WERI-Rb-1 (cell line): ENCODE measurements at regions not wholly inside any gene's neighbourhood (a gene's known extent, or its start where the extent isn't known, plus 50 kb on each side); places are given as distances from the start of the nearest gene placed in this dataset.

Source experiments
- DNase-seq: peaks from one replicate; pipeline ENCODE4 v3.0.0-alpha.2; 2020
- H3K27ac ChIP-seq: fragments of 250-450 bp; sonication (Bioruptor Pico); 2 replicates; pipeline ENCODE4 v1.5.1; 2020; ENCODE audit warnings: mild to moderate bottlenecking, moderate library complexity
- H3K27me3 ChIP-seq: fragments of 250-450 bp; sonication (Bioruptor Pico); 2 replicates; pipeline ENCODE4 v1.5.1; 2021; ENCODE audit warnings: mild to moderate bottlenecking, low read depth, moderate library complexity; ENCODE audit not compliant: insufficient read depth, severe bottlenecking
- H3K36me3 ChIP-seq: fragments of 250-450 bp; sonication (Bioruptor Pico); 2 replicates; pipeline ENCODE4 v1.5.1; 2020; ENCODE audit warnings: mild to moderate bottlenecking, moderate library complexity
- H3K4me3 ChIP-seq: 2 replicates; pipeline ENCODE4 v1.5.1; 2011; ENCODE audit warnings: low read depth, mild to moderate bottlenecking, control low read depth, low read length
- H3K9me3 ChIP-seq: fragments of 250-450 bp; sonication (Bioruptor Pico); 2 replicates; pipeline ENCODE4 v1.5.1; 2021; ENCODE audit warnings: mild to moderate bottlenecking, moderate library complexity; ENCODE audit not compliant: severe bottlenecking
- TF ChIP-seq, protein P1 (sequence below): IDR thresholded peaks from 2 replicates; pipeline ENCODE4 v1.5.1; 2011; ENCODE audit warnings: low read depth, mild to moderate bottlenecking, control low read depth, inconsistent platforms, low read length

DNA sequence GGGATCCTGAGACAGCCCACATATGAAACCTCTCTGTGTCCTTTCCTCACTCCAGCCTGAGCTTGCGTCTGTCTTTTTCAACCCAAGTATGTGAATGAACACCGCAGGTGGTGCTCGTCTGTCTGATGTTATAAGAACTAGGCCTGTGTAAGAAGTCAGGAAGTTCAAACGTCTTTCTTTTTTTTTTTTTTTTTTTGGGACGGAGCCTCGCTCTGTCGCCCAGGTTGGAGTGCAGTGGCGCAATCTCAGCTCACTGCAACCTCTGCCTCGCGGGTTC is 92.3 kb downstream of the ANKRD10 start:
- DNase-seq, result no peak
- Histone ChIP-seq H3K4me3 (no peak overlapping the region), H3K27ac (no peak overlapping the region), H3K9me3 (no peaks in the 10 kb centered on the region), H3K27me3 (no peaks in the 10 kb centered on the region), H3K36me3 (no peaks in the 10 kb centered on the region)
- TF ChIP-seq, protein P1, sequence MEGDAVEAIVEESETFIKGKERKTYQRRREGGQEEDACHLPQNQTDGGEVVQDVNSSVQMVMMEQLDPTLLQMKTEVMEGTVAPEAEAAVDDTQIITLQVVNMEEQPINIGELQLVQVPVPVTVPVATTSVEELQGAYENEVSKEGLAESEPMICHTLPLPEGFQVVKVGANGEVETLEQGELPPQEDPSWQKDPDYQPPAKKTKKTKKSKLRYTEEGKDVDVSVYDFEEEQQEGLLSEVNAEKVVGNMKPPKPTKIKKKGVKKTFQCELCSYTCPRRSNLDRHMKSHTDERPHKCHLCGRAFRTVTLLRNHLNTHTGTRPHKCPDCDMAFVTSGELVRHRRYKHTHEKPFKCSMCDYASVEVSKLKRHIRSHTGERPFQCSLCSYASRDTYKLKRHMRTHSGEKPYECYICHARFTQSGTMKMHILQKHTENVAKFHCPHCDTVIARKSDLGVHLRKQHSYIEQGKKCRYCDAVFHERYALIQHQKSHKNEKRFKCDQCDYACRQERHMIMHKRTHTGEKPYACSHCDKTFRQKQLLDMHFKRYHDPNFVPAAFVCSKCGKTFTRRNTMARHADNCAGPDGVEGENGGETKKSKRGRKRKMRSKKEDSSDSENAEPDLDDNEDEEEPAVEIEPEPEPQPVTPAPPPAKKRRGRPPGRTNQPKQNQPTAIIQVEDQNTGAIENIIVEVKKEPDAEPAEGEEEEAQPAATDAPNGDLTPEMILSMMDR, result no peak

DNA sequence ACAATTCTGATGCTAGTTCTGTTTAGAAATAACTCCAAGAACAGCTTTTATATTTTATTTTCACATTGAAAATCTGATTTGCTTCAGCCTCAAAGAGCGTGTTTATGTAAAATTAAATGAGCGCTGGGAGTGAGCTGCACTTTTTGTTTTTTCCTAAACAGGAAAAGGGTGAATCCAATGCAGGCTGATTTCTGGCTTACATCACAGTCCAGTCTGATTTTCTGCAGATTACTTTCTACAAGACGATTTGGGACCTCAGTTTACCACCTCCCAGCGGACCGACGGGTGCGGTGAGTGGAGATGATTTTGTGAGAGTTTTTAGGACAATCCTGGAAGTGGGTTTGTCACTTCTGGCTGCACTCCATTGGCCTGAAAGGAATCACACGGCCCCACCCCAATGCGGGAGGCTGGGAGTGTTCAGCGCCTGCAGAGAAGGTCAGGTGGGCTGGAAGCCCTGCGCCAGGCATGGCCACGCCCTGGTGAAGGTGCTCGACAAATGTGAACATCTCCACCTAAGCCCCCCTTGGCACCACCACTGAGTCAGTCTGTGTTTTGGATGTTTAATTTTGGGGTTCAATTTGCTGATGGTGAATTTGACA is 90.1 kb downstream of the ANKRD10 start:
- DNase-seq, result no peak
- H3K36me3 ChIP-seq, result no peaks in the 10 kb centered on the region
- no peaks in the 10 kb centered on the region for H3K9me3 ChIP-seq
- H3K27me3 ChIP-seq, result no peaks in the 10 kb centered on the region
- TF ChIP-seq, protein P1, result no peak
- H3K4me3 ChIP-seq, result no peak overlapping the region
- H3K27ac ChIP-seq, result no peak overlapping the region

DNA sequence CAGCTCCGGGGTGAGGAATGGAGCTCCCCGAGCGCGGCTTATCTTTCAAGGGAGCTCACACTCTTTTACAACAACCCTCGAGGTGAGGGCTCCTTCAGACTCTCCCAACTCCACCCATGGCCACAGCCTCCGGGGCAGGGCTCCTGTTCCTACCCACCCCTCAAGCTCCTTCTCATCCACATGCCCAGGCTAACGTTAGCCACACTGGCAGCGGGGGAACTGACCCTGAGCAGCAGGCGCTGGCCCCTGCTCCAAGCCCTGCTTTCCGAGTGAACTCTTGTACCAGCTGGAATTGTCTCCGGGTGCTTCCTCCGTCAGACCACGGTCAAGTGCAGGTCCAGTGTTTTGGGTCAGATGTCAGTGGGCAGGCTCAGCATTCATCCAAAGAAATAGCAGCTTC is 89.4 kb downstream of the ANKRD10 start:
- no peak overlapping the region for H3K27ac ChIP-seq
- no peaks in the 10 kb centered on the region for H3K36me3 ChIP-seq
- H3K4me3 ChIP-seq, result no peak overlapping the region
- no peak for DNase-seq
- TF ChIP-seq, protein P1, result no peak
- no peaks in the 10 kb centered on the region for H3K9me3 ChIP-seq
- no peaks in the 10 kb centered on the region for H3K27me3 ChIP-seq

DNA sequence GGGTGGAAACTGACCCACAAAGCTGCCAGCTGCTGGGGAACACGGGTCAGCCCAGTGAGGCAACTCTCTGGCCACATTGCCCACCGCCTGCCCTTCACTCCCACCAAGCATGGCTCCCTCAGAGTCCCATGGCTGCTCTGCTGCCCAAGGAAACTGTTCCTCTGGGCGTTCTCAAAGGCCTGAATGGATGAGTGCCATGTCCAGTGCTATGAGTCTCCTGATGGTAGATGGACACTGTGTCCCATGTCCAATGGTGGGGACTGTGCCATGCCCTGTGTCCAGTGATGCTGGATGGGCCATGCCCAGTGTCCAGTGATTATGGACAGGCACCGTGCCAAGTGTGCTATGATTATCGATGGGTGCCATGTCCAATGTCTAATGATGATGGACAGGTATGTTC is 88.8 kb downstream of the ANKRD10 start:
- Histone ChIP-seq H3K27ac (no peak overlapping the region), H3K4me3 (no peak overlapping the region), H3K27me3 (no peaks in the 10 kb centered on the region), H3K9me3 (no peaks in the 10 kb centered on the region), H3K36me3 (no peaks in the 10 kb centered on the region)
- no peak for DNase-seq
- TF ChIP-seq, protein P1, result no peak

DNA sequence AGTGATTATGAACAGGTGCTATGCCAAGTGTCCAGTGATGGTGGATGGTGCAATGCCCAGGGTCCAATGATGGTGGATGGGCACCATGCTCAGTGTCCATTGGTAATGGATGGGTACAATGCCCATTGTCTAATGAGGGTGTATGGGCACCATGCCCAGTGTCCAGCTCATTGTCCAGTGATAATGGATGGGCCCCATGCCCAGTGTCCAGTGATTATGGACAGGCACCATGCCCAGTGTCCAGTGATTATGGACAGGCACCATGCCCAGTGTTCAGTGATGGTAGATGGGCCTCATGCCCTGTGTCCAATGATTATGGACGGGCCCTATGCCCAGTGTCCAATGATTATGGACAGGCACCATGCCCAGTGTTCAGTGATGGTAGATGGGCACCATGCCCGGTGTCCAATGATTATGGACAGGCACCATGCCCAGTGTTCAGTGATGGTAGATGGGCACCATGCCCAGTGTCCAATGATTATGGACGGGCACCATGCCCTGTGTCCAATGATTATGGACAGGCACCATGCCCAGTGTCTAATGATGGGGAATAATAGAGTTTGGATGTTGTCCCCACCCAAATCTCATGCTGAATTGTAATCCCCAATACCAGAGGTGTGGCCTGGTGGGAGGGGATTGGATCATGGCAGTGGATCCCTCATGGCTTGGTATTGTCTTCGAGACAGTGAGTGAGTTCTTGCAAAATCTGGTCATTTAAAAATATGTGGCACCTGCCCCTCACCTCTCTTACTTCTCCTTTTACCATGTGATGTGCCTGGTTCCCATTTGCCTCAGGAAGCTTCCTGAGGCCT is 87.8 kb downstream of the ANKRD10 start:
- Histone ChIP-seq H3K4me3 (no peak overlapping the region), H3K36me3 (no peaks in the 10 kb centered on the region), H3K27me3 (no peaks in the 10 kb centered on the region), H3K9me3 (no peaks in the 10 kb centered on the region), H3K27ac (no peak overlapping the region)
- no peak for DNase-seq
- TF ChIP-seq, protein P1, result no peak
